ENCODE measurements at regions not wholly inside any gene's neighbourhood (a gene's known extent, or its start where the extent isn't known, plus 50 kb on each side); places are given as distances from the start of the nearest gene placed in this dataset.

DNA sequence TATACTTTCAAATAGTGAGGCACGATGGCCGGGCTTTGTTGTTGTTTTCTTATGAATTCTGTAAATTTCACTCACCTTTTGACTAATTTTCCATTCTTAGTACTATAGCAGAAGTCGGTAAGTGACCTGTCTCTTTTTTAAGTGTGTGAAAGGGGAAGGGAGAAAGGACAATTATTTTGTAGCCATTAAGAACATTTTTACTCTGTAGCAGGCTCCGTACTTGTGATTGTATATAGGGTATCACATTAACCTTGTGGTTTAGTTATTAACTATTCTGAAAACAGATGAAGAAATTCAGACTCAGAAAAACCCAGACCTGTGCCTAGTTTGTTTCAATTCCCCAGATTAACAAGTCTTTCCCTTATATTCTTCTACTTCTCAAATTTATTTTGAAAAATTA, 78.7 kb downstream of the CASP12 start:
- H3K27me3 ChIP-seq: no peaks in the 10 kb centered on the region
- TF ChIP-seq, protein P1, sequence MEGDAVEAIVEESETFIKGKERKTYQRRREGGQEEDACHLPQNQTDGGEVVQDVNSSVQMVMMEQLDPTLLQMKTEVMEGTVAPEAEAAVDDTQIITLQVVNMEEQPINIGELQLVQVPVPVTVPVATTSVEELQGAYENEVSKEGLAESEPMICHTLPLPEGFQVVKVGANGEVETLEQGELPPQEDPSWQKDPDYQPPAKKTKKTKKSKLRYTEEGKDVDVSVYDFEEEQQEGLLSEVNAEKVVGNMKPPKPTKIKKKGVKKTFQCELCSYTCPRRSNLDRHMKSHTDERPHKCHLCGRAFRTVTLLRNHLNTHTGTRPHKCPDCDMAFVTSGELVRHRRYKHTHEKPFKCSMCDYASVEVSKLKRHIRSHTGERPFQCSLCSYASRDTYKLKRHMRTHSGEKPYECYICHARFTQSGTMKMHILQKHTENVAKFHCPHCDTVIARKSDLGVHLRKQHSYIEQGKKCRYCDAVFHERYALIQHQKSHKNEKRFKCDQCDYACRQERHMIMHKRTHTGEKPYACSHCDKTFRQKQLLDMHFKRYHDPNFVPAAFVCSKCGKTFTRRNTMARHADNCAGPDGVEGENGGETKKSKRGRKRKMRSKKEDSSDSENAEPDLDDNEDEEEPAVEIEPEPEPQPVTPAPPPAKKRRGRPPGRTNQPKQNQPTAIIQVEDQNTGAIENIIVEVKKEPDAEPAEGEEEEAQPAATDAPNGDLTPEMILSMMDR (IDR thresholded peaks at IDR 0.05): no peak
- no peak for TF ChIP-seq EP300 (IDR thresholded peaks at IDR 0.05)
- no peak for TF ChIP-seq POLR2A (IDR thresholded peaks at IDR 0.05; ENCODE audit: low read depth)
- no peak for TF ChIP-seq POLR2AphosphoS5 (IDR thresholded peaks at IDR 0.05)
- intact Hi-C loops (cut with DNase I): no loop called here
- no peak for DNase-seq (ENCODE audit: extremely low spot score)
- WGBS: 86% methylated on average over 4 of the region's 4 CpGs
- no peak overlapping the region for H3K27ac ChIP-seq (replicated peaks in 1 of 4)
- no peak overlapping the region for H3K4me3 ChIP-seq
- H3K4me1 ChIP-seq: peaks cover 0 to 10% (median 0%) of the 10 kb centered on the region in 4 donors
- no peaks in the 10 kb centered on the region for H3K36me3 ChIP-seq
- H3K9me3 ChIP-seq: no peaks in the 10 kb centered on the region

DNA sequence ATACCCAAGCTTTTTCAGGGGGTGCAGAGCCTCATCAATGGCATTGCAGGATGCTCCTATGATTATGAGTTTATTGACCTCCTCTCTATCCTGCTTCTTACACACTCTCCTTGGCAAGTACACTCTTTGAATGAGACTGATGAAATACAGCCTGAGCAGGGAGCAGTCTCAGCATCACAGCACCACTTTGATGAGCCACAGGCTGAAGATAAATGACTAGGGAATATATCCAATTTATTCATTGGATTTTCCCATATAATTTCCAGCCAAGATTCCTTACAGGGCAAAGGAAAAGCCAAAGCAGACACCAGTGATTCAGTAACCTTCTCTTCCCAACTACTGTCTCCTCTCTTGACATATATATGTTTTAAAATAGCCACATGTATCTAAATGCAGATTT, 79.2 kb downstream of the CASP12 start:
- intact Hi-C loops (cut with DNase I): no loop called here
- TF ChIP-seq, protein P1 (IDR thresholded peaks at IDR 0.05): no peak
- no peak for TF ChIP-seq EP300 (IDR thresholded peaks at IDR 0.05)
- TF ChIP-seq POLR2A (IDR thresholded peaks at IDR 0.05; ENCODE audit: low read depth): no peak
- no peak for TF ChIP-seq POLR2AphosphoS5 (IDR thresholded peaks at IDR 0.05)
- no peak overlapping the region for H3K4me3 ChIP-seq
- no peaks in the 10 kb centered on the region for H3K9me3 ChIP-seq
- H3K27me3 ChIP-seq: no peaks in the 10 kb centered on the region
- H3K36me3 ChIP-seq: no peaks in the 10 kb centered on the region
- no peak for DNase-seq (ENCODE audit: extremely low spot score)
- H3K27ac ChIP-seq (replicated peaks in 1 of 4): no peak overlapping the region
- H3K4me1 ChIP-seq: peaks cover 0 to 10% (median 0%) of the 10 kb centered on the region in 4 donors

DNA sequence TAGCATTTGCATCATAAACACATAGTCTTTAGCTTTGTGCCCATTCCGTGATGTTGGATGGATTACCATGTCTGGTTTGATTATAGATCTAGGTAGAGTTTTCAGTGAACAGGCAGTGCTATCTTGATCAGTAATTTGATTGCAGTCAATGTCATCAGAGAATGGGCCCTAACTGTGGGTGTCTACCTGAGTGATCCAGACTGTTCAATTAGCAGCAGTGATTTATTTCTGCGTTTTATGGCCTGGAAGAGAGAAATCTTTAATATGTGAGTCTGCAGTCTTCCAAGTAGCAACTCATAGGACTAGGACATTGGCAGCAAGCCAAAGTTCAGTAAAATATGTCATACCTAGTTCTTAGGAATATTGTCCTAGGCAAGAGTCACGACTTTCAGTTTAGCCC, 80.3 kb downstream of the CASP12 start:
- Histone ChIP-seq H3K4me3 (no peak overlapping the region), H3K27me3 (no peaks in the 10 kb centered on the region), H3K4me1 (peaks cover 0 to 10% (median 0%) of the 10 kb centered on the region in 4 donors), H3K27ac (replicated peaks in 1 of 4) (no peak overlapping the region), H3K36me3 (no peaks in the 10 kb centered on the region), H3K9me3 (no peaks in the 10 kb centered on the region)
- intact Hi-C loops (cut with DNase I): no loop called here
- WGBS: 78% methylated on average over 3 of the region's 3 CpGs
- TF ChIP-seq POLR2A (IDR thresholded peaks at IDR 0.05; ENCODE audit: low read depth) (no peak), EP300 (IDR thresholded peaks at IDR 0.05) (no peak), POLR2AphosphoS5 (IDR thresholded peaks at IDR 0.05) (no peak)
- TF ChIP-seq, protein P1 (IDR thresholded peaks at IDR 0.05): no peak
- DNase-seq (ENCODE audit: extremely low spot score): no peak

DNA sequence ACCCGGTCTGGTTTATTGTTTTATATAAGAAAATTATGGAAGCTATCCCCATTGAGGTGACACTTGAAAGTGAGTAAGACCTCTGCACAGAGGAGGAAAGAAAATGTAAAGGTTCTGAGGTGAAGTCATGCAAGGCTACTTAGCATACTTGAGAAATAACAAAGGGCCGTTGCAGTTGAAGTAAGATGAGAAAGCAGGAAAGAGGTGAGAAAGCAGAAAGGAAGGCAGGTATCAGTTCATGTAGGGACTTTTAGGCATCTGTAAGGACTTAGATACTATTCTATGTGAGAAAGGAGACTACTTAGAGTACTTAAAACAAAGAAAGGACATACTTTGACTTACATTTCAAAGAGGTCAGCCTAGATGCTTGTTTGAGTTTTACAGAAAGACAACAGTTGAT, 84.7 kb downstream of the CASP12 start:
- Histone ChIP-seq H3K9me3 (no peaks in the 10 kb centered on the region), H3K4me1 (peaks cover 0 to 4% (median 0%) of the 10 kb centered on the region in 4 donors), H3K27ac (replicated peaks in 1 of 4) (no peak overlapping the region), H3K27me3 (no peaks in the 10 kb centered on the region), H3K4me3 (no peak overlapping the region), H3K36me3 (no peaks in the 10 kb centered on the region)
- WGBS: 88% methylated on average over 2 of the region's 2 CpGs
- no peak for DNase-seq (ENCODE audit: extremely low spot score)
- intact Hi-C loops (cut with DNase I): no loop called here
- TF ChIP-seq POLR2AphosphoS5 (IDR thresholded peaks at IDR 0.05): no peak
- no peak for TF ChIP-seq EP300 (IDR thresholded peaks at IDR 0.05)
- no peak for TF ChIP-seq POLR2A (IDR thresholded peaks at IDR 0.05; ENCODE audit: low read depth)
- TF ChIP-seq, protein P1 (IDR thresholded peaks at IDR 0.05): no peak

DNA sequence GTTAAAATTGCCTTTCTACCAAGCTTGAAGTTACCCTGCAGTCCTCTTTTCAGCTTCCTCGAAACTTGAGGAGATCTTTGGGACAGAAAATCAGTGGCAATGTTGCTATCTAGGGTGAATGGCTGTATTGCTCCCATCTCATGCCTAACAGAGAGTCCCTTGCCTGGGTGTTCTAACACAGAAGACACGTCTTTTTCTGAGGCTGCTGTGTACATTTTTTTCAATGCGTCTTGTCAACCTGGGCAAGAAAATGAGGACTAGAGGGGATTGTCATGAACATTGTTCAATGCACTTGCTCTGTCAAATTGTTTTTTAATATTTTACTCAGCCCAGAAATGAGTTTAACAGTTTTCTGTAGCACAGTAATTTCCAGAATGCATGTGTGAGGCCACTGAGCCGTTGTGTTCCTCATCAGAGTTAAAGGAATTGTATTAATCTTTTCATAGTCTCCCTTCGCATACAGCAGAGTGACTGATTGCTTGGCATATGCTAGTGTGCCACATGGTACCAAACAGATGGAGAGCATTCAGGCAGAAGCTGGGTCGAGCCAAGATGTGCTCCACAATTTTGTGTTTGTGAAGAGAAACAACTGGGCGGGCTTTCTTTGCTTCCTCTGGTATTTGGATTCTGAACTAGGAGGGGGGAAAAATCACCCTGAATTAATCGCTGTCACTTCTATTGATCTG, 86.0 kb downstream of the CASP12 start:
- WGBS: 80% methylated on average over 8 of the region's 8 CpGs
- Histone ChIP-seq H3K36me3 (no peaks in the 10 kb centered on the region), H3K27ac (replicated peaks in 1 of 4) (no peak overlapping the region), H3K9me3 (no peaks in the 10 kb centered on the region), H3K4me1 (no peaks in the 10 kb centered on the region), H3K27me3 (no peaks in the 10 kb centered on the region), H3K4me3 (no peak overlapping the region)
- intact Hi-C loops (cut with DNase I): no loop called here
- DNase-seq (ENCODE audit: extremely low spot score): no peak
- no peak for TF ChIP-seq POLR2A (IDR thresholded peaks at IDR 0.05; ENCODE audit: low read depth)

Measured in esophagus muscularis mucosa (tissue), 4 donors.